ENCODE measurements at regions not wholly inside any gene's neighbourhood (a gene's known extent, or its start where the extent isn't known, plus 50 kb on each side); places are given as distances from the start of the nearest gene placed in this dataset.
"Not testable (repeated sequence)": the region's sequence is repeated elsewhere in the genome, so short reads cannot be mapped to it uniquely, and the experiment has no call there.

DNA sequence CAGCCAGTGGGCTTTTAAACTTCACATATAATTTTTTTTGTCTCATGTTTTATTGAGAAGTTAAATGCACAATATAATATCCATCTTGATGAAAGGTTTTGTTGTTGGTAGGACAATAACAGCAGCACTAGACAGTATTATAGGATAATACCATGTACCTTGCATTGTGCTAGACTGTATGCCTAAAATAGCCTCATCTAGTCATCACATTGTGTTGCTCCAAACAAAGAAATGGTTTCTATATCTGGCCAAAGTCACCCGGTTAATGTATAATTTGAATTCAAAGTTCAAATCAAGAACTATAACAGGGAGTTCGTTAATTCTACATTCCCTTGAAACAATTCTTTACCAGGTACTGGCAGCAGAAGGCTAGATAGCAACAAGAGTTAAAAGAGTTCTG is 104.9 kb downstream of the KCNJ2 start:
- no peak for DNase-seq (ENCODE audit: low read depth)
- H3K4me3 ChIP-seq (ENCODE audit: low read depth, low read length): no peak overlapping the region

DNA sequence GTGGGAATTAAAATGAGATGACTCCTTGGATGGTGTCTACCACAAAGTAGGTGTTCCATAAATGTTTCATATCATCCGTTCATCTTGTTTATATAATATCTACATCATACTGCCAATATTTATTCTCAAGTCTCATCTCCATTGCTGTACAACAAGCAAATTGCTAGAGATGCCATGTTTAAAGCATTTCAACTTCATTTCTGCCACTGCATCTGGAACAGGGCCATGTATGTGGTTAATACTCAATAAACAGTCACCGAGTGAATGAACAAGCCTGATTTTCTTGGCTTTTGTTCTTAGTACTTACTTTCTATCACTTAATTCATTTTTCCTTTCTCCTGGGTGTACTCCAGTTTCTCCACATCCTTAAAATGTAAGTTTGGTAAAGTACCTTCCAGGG is 107.6 kb downstream of the KCNJ2 start:
- DNase-seq (ENCODE audit: low read depth): no peak
- no peak overlapping the region for H3K4me3 ChIP-seq (ENCODE audit: low read depth, low read length)

DNA sequence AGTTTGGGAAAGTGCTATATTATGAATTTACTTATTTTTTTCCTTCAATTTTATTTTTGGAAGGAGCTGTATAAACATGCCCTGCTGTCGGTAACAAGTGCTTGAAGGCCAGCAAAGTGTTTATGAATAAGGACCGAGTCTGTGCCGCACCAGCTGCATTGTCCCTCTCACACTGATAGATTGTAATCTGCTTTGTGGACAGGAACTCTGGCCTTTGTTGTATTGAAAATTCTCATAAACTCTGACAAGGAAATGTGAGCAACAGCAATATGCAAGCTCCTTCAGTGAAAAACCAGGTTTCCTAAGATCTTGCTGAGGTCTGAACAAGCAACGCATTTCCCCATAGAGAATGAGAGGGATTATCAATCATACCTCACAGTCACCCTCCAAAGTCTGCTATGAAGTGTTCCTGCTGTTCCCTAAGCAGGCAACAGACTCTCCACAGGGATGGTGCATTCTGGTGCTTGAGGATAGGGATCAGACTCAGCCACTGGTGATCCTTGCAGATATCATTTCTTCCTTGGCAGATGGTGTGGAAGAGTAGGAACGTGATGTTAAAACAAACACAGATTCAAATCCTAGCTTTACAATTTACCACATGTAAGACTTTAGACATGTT is 109.6 kb downstream of the KCNJ2 start:
- DNase-seq (ENCODE audit: low read depth): no peak

DNA sequence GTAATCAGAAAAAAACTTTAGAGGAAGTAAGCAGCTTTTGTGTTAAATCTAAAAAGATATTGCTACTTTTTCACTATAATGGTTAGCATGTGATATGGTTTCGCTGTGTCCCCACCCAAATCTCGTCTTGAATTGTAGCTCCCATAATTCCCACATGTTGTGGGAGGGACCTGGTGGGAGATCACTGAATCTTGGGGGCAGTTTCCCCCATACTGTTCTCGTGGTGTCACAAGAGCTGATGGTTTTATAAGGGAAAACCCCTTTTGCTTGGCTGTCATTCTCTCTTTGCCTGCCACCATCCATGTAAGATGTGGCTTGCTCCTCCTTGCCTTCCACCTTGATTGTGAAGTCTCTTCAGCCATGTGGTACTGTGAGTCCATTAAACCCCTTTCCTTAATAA is 117.1 kb downstream of the KCNJ2 start:
- no peak for DNase-seq (ENCODE audit: low read depth)

More for the DNA sequence above, 109.6 kb downstream of the KCNJ2 start:
- H3K4me3 ChIP-seq (ENCODE audit: low read depth, low read length): no peak overlapping the region

DNA sequence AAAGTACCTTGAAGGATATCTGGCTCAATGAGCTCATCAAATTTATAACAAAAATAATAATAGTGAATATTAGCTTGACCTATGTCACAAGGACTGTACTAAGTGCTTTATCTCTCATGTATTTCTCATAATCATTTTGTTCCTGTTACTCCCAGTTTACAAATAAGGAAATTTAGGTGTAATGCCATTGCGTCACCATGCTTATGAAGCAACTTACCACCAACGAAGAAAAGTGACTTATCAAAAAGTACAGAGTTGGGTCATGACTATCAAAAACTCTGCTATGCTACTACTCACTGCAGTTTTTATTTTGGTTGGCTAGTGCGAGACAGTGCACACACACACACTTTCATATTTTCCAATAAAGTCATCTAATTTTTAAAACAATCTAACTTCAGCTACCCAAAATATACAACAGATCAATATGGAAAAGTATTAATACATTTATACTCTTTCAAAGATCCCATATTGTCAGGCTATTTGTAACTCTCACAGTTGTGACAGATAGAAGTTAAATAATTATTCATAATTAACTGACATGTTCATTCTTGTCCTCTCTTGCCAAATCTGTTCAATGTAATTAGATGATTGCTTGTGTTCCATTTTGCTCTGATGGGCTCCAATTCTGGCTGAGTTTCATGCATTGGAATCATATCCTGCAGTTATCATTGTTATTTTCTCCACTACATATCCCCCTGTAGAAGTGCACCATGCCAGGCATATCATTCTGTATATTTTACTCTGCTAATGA is 119.4 kb downstream of the KCNJ2 start:
- no peak overlapping the region for H3K4me3 ChIP-seq (ENCODE audit: low read depth, low read length)

More for the DNA sequence above, 117.1 kb downstream of the KCNJ2 start:
- no peak overlapping the region for H3K4me3 ChIP-seq (ENCODE audit: low read depth, low read length)

DNA sequence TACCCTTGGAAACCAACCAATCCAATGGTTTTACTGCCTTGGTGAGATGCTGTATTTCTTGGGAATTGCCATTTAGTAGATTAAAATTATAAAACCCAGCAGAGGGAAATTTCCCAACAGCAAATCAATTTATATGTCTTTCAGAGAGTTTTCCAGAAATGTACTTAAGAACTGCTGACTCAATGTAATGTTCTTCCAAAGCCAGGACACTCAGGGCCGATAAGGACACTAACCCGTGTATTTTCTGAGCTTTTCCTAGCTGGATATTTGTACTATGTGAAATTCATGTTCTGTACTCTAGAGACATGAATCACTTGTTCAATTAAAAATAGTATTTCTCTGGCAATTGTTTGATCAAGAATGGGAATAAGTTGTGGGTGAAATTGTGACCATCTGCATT is 121.4 kb downstream of the KCNJ2 start:
- DNase-seq (ENCODE audit: low read depth): peak; percentile 52
- H3K4me3 ChIP-seq (ENCODE audit: low read depth, low read length): no peak overlapping the region

More for the DNA sequence above, 119.4 kb downstream of the KCNJ2 start:
- no peak for DNase-seq (ENCODE audit: low read depth)

DNA sequence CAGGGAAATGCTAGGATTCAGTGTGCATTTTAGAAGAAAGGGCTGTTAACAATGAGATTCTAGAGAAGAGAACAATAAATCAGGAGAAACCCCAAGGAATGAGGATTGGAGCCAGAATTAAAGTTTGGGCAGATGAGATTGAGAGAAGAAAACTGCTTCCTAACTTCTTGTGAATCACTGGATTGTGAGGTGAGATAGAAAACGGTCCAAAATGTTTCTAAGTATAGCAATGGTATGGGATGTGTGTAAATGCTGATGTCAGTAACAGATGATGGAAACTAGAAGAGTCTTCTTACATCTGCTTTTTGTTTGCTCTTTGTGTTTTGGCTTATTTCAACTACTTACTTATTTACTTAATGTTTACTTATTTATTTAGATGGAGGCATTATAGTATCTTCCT is 123.0 kb downstream of the KCNJ2 start:
- H3K4me3 ChIP-seq (ENCODE audit: low read depth, low read length): no peak overlapping the region
- no peak for DNase-seq (ENCODE audit: low read depth)

DNA sequence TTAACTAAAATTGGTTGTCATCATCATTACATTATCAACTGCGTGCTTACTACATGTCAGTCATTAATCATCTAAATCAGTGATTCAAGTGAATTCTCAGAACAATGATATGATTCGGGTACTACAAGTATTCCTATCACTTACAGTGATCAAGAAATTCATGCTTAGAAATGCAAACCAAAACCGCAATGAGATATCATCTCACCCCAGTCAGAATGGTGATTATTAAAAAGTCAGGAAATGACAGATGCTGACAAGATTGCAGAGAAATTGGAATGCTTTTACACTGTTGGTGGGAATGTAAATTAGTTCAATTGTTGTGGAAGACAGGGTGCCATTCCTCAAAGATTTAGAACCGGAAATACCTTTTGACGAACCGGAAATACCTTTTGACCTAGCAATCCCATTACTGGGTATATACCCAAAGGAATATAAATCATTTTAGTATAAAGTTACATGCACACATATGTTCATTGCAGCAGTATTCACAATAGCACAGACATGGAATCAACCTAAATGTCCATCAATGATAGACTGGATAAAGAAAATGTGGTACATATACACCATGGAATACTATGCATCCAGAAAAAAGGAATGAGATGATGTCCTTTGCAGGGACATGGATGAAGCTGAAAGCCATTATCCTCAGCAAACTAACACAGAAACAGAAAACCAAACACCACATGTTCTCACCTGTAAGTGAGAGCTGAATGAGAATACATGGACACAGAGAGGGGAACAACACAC is 124.4 kb downstream of the KCNJ2 start:
- DNase-seq (ENCODE audit: low read depth); H3K4me3 ChIP-seq (ENCODE audit: low read depth, low read length): not testable (repeated sequence)

DNA sequence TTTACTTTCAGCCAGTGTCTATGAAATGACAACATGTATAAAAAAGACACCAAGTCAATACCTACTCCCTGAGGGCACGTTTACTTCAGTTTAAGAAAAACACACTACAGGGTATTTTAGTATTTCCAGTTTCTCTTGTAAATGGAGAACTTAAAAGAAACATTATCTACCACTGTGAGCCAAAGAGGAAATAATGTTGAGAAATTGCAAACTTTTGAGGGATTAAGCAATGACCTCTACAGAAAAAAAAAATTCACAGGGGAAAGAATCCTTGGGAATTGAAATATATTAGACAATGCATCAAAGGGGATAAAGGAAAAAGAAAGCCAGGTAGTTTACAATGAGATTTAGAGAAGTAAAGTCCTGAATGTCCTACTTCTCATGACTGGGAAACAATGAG is 126.0 kb downstream of the KCNJ2 start:
- no peak overlapping the region for H3K4me3 ChIP-seq (ENCODE audit: low read depth, low read length)
- DNase-seq (ENCODE audit: low read depth): no peak

DNA sequence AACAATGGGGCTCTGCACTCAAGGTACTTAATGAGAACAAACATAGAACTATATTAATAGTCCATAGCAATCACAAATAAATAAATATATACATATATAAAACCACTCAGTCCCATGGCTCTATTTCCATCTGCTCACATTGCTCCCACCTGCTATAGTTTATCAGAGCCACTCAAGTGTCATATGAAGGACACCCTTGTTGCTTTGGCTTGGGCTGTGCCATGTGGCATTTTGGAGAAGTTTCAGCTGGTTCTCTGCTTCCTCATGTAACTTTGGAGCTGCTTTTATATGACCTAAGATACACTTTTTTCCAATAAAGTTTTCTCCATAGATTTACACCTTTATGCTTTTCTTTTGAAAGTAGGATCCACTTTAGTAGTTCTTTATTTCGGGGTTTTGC is 126.4 kb downstream of the KCNJ2 start:
- no peak overlapping the region for H3K4me3 ChIP-seq (ENCODE audit: low read depth, low read length)
- no peak for DNase-seq (ENCODE audit: low read depth)

DNA sequence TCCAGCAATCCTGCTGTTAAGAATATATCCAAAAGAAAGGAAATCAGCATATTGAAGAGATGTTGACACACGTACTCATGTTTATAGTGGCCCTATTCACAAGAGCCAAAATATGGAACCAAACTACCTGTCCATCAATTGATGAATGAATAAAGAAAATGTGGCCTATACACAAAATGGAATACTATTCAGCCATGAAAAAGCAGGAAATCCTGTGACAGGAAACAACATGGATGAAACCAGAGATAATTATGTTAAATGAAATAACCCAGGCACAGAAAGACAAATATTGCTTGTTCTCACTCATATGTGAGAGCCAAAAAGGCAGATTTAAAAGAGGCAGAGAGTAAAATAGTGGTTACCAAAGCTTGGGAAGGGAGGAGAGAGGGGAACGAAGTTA is 127.1 kb downstream of the KCNJ2 start:
- H3K4me3 ChIP-seq (ENCODE audit: low read depth, low read length): no peak overlapping the region
- DNase-seq (ENCODE audit: low read depth): no peak

DNA sequence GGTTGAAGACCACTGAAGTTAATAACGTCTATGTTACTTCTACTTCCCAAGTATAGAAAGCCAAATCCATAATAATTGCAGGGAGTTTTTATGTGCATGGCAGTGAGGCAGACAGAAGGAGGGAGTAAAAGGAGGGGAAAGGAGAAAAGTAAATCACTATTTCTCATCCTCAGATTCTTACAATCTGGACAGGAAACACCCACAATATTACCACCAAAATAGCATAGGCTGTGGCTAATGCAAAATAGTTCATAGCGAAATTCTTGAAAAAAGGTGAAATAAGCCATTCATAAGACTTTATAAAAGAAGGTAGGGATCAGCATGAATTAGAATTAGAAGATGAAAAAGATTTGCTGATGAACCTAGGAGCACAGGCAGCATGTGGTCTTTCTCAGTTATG is 128.1 kb downstream of the KCNJ2 start:
- no peak for DNase-seq (ENCODE audit: low read depth)
- no peak overlapping the region for H3K4me3 ChIP-seq (ENCODE audit: low read depth, low read length)

DNA sequence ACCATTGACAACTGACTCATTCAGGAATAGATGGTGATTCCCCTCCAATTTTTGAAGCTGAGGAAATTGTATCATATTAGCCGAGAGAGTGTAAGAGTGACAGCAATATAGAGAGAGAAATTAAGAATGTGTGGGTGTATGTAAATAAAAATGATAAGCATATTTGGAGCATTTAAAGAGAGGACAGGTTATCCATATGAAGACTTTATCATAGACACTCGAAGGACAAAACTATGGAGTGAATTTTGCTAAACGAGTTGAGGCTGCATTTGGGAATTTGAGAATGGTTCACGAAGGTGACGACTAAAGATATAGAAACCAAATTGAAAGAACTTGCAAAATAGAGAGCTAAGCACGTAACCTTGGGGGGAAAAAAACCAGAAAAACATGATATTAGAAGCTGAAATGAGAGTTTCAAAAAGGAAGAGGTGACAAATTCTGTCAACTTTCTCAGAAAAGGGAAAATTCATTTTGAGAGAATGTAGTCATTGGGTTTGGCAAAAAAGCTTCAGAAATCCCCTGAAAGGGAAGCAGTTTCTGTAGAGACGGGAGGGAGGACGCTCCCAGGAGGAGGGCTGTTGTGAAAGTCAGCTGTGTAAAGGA is 129.7 kb downstream of the KCNJ2 start:
- DNase-seq (ENCODE audit: low read depth): no peak

DNA sequence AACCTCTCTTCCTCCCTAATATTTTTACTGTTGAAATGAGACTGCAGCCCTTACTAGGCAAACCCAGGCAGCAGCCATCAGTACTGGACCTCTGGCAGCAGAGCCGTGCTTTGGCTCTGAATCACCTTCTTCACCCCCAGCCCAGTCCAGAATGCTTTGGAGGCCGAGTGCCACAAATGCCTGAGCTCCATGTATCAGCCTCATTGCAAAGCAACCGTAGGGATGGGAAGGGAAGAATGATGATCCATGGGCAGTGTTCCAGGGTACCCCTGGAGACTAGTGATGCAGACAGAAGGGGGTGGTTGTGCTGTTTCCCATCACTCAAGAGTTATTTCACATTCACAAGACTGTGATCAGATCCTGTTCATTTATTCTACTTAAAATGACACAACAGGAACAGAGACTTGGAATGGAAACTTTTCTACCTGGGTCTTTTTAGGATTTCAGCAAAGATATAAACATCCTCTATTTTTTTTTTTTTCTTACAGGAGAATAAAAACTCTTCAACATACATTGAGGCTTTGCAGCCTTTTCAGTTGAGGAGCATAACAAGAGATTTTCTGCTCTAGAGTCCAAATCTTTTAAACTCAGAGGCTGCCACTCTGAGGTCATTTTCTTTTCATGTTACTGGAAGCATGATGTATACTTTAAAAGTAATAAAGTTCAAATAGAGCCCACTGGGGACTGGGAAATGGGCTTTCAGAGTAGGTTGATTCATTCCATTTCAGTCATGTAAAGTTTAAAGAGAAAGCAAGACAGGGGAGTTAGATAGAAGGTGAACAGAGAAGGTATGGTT is 138.3 kb downstream of the KCNJ2 start:
- DNase-seq (ENCODE audit: low read depth): peak; percentile 92
- no peak overlapping the region for H3K4me3 ChIP-seq (ENCODE audit: low read depth, low read length)

More for the DNA sequence above, 129.7 kb downstream of the KCNJ2 start:
- H3K4me3 ChIP-seq (ENCODE audit: low read depth, low read length): no peak overlapping the region

DNA sequence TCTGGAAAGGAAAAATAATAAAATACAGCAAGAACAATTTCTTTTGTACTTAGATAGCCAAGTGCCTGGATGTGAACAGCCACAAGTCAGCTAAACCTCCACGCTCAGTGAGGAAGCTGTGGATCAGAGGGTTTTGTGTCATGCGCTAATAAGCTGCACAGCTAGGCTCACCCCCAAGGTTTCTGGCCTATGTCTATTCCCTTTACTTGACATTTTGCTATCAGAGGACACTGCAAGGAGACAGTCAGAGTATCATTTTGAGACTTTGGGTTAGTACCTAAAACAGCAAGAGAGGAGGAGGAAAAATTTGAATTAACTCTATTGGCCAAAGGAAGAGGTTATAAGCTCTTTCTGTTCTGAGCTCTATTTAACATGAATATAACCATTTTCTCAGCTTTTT is 139.3 kb downstream of the KCNJ2 start:
- H3K4me3 ChIP-seq (ENCODE audit: low read depth, low read length): no peak overlapping the region
- DNase-seq (ENCODE audit: low read depth): no peak

DNA sequence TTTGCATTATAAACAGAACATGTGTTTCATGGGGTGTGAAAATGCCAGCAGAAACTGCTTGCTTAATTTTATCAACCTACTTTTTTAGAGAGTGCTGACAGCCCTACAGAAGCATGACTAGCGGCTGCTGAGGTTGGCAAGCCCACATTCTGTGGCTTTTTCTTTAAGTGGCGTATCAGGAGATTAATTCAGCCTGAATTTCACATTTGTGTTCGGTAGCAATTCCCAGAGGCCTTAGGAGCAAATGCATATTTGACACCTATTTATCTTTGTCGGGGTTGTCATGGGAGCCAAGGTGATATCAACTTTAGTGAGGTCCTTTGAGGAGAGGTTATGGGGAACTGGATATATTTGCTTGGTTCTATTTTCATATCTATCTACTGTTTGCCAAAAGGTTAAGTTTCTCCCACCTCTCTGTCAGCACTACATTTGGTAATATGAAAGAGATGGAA is 140.9 kb downstream of the KCNJ2 start:
- peak; percentile 31 for DNase-seq (ENCODE audit: low read depth)
- H3K4me3 ChIP-seq (ENCODE audit: low read depth, low read length): no peak overlapping the region

DNA sequence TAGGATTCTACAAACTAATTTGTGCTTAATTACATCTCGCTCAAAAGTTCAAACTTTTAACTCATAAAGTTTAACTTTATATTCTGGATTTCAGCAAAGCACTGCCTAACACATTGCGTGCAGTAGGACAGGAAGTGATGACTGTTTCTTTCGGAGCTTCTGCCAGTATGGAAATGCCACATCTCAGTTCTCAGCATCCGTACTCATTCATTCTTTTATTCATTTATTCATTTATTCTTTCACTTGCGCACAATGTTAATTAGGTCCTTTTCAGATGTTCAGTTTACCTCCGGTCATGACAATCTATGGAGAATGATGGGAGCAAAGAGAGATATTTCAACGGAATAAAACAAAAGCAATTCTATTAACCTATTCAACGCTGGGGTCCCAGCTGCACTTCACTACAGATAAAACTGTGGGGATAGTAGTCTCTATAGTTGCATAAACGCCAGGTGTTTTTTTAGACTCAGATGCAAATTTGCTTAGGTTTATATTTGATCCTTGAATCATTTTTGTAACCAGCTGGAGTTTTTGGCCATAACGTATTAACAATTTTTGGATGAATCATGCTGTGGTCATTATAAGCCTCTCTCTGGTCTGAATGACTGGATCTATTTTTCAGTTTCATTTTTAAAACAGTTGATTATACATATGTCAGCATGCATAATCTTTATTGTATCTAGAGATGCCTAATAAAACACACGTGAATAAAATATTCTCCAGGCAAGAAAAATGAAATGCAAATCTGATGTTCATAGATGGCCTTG is 143.9 kb downstream of the KCNJ2 start:
- no peak overlapping the region for H3K4me3 ChIP-seq (ENCODE audit: low read depth, low read length)
- DNase-seq (ENCODE audit: low read depth): no peak

DNA sequence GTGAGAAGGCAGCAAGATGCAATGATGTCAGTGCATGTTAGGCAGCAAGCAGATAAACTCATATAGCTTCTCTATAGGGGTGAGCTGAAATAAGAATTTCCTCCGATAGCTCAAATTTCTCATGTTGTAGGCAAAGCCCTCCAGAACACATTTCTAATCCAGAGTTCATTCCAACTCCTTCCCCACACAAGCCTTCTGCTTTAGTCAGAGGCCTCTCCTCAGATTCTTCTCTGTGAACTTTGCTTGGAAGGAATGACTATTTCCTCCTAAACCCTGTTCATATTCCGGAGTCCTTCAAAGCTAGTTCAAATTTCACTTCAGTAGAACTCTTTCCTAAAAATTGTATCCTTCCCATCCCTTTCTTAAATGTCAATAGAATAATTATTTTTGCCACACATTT is 144.8 kb downstream of the KCNJ2 start:
- DNase-seq (ENCODE audit: low read depth): peak; percentile 58
- no peak overlapping the region for H3K4me3 ChIP-seq (ENCODE audit: low read depth, low read length)

DNA sequence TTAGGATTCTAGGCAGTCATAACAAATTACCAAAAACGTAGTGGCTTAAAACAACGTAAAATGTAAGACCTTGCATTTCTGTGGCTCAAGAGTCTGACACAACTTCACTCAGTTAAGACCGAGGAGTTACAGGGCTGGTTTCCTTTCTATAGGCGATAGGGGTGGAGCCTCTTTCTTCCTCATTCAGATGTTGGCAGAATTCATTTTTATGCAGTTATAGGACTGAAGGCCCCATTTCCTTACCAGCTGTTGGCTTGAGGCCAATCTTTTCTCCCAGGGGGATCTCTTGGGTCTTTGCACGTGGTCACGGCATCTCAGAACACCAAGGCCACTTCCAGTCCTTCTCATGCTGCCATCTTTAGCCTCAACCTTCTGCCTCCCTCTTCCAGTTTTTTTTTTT is 145.2 kb downstream of the KCNJ2 start:
- no peak for DNase-seq (ENCODE audit: low read depth)

More for the DNA sequence above, 145.2 kb downstream of the KCNJ2 start:
- H3K4me3 ChIP-seq (ENCODE audit: low read depth, low read length): no peak overlapping the region

All from skeletal muscle cell (primary cell).